ENCODE measurements at regions not wholly inside any gene's neighbourhood (a gene's known extent, or its start where the extent isn't known, plus 50 kb on each side); places are given as distances from the start of the nearest gene placed in this dataset.

DNA sequence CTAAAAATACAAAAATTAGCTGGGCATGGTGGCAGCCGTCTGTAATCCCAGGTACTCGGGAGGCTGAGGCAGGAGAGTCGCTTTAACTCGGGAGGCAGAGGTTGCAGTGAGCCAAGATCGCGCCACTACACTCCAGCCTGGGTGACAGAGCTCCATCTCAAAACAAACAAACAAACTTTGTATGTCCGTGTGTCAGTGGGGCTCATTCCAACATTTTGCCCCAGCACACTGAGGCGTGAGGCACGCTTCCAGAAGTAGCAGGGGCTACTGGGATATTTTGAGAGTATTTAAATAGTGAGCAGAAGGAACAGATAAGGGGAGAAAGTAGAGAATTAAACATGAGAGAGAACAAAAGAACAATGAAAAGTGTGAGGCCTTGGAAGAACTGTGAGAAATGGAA lies 83.3 kb upstream of the TANK start:
- no peaks in the 10 kb centered on the region for H3K9me3 ChIP-seq (ENCODE audit: control insufficient read depth in 2 of 3, insufficient read depth in 1 of 3, low read length in 3 of 3)
- H3K27me3 ChIP-seq (ENCODE audit: control insufficient read depth, insufficient read depth, low read length): no peaks in the 10 kb centered on the region
- H3K4me3 ChIP-seq (ENCODE audit: low read length in 3 of 3): no peak overlapping the region
- no peak overlapping the region for H3K9ac ChIP-seq (ENCODE audit: low read length in 3 of 3)
- DNase-seq (no peak), FAIRE-seq (no peak)
- intact Hi-C loops (cut with DNase I): no loop called here
- TF ChIP-seq, protein P1, sequence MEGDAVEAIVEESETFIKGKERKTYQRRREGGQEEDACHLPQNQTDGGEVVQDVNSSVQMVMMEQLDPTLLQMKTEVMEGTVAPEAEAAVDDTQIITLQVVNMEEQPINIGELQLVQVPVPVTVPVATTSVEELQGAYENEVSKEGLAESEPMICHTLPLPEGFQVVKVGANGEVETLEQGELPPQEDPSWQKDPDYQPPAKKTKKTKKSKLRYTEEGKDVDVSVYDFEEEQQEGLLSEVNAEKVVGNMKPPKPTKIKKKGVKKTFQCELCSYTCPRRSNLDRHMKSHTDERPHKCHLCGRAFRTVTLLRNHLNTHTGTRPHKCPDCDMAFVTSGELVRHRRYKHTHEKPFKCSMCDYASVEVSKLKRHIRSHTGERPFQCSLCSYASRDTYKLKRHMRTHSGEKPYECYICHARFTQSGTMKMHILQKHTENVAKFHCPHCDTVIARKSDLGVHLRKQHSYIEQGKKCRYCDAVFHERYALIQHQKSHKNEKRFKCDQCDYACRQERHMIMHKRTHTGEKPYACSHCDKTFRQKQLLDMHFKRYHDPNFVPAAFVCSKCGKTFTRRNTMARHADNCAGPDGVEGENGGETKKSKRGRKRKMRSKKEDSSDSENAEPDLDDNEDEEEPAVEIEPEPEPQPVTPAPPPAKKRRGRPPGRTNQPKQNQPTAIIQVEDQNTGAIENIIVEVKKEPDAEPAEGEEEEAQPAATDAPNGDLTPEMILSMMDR (IDR thresholded peaks at IDR 0.05; ENCODE audit: borderline replicate concordance, extremely low read depth, insufficient read depth): no peak
- H3K27ac ChIP-seq (ENCODE audit: low read depth in 2 of 2, low read length in 2 of 2): no peak overlapping the region
- no peaks in the 10 kb centered on the region for H3K36me3 ChIP-seq (ENCODE audit: control insufficient read depth in 2 of 3, insufficient read depth in 3 of 3, low read length in 3 of 3)
- no peaks in the 10 kb centered on the region for H3K4me1 ChIP-seq (ENCODE audit: control insufficient read depth in 2 of 3, insufficient read depth in 2 of 3, low read depth in 1 of 3, low read length in 3 of 3)

DNA sequence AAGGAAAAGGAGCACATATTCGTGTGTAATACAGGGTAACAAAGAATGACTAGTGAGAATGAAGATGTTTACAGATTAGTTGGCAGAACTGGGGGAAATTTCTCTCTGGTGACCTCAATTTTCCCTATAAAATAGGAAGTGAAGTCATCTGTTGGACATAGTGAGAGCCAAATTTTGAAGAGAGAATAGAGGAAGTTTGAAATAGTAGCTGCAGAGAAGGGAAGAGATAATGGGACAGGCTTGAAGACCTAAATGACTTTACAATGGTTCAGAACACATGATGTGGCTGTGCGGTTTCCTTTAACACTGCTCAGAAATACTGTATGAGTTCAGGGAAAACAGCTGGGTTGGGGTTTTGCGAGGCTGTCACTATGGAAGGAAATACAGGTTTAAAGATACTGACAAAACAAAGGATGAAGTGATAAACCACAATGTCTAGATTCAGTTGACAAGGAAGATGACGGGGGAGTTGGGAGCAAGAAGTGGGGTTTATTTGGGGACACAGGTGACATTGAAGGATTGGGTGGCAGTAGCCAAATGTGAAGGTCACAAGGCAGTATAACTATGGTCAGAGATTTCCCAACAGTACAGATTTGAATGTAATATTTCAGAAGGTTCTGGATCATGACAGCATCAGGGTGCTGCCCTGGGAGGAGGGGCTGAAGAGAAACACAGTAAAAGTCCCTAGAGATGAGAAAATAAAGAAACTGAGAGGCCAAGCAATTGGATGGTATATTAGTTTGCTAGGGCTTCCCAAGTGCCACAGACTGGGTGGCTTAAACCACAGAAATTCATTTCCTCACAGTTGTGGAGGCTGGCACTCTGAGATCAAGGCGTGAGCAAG lies 82.6 kb upstream of the TANK start:
- H3K9me3 ChIP-seq (ENCODE audit: control insufficient read depth in 2 of 3, insufficient read depth in 1 of 3, low read length in 3 of 3): no peaks in the 10 kb centered on the region
- TF ChIP-seq, protein P1 (IDR thresholded peaks at IDR 0.05; ENCODE audit: borderline replicate concordance, extremely low read depth, insufficient read depth): no peak
- intact Hi-C loops (cut with DNase I): no loop called here

DNA sequence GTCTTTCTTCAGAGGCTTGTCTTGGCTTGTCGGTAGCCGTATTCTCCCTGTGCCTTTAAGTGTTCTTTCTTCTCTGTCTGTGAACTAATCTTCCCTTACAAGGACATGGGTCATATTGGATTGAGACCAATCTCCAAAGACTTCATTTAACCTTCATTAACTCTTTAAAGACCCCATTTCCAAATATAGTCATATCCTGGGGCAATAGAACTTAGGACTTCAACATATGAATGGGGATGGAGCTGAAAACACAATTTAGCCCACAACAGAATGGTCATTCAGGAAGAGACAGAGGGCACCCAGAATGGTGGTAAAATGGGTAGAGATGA lies 82.1 kb upstream of the TANK start:
- H3K27me3 ChIP-seq (ENCODE audit: control insufficient read depth, insufficient read depth, low read length): no peaks in the 10 kb centered on the region
- no peak overlapping the region for H3K9ac ChIP-seq (ENCODE audit: low read length in 3 of 3)
- no peak for DNase-seq
- no peaks in the 10 kb centered on the region for H3K9me3 ChIP-seq (ENCODE audit: control insufficient read depth in 2 of 3, insufficient read depth in 1 of 3, low read length in 3 of 3)
- TF ChIP-seq, protein P1 (IDR thresholded peaks at IDR 0.05; ENCODE audit: borderline replicate concordance, extremely low read depth, insufficient read depth): no peak
- H3K27ac ChIP-seq (ENCODE audit: low read depth in 2 of 2, low read length in 2 of 2): no peak overlapping the region
- no peak overlapping the region for H3K4me3 ChIP-seq (ENCODE audit: low read length in 3 of 3)
- intact Hi-C loops (cut with DNase I): no loop called here
- H3K4me1 ChIP-seq (ENCODE audit: control insufficient read depth in 2 of 3, insufficient read depth in 2 of 3, low read depth in 1 of 3, low read length in 3 of 3): no peaks in the 10 kb centered on the region
- no peak for FAIRE-seq
- no peaks in the 10 kb centered on the region for H3K36me3 ChIP-seq (ENCODE audit: control insufficient read depth in 2 of 3, insufficient read depth in 3 of 3, low read length in 3 of 3)

More for the DNA sequence above, 82.6 kb upstream of the TANK start:
- Histone ChIP-seq H3K27me3 (ENCODE audit: control insufficient read depth, insufficient read depth, low read length) (no peaks in the 10 kb centered on the region), H3K4me3 (ENCODE audit: low read length in 3 of 3) (no peak overlapping the region), H3K4me1 (ENCODE audit: control insufficient read depth in 2 of 3, insufficient read depth in 2 of 3, low read depth in 1 of 3, low read length in 3 of 3) (no peaks in the 10 kb centered on the region), H3K36me3 (ENCODE audit: control insufficient read depth in 2 of 3, insufficient read depth in 3 of 3, low read length in 3 of 3) (no peaks in the 10 kb centered on the region), H3K27ac (ENCODE audit: low read depth in 2 of 2, low read length in 2 of 2) (no peak overlapping the region), H3K9ac (ENCODE audit: low read length in 3 of 3) (no peak overlapping the region)
- FAIRE-seq (no peak), DNase-seq (peak in 1 of 5 donors; percentile 18)
